ENCODE measurements at regions not wholly inside any gene's neighbourhood (a gene's known extent, or its start where the extent isn't known, plus 50 kb on each side); places are given as distances from the start of the nearest gene placed in this dataset.

DNA sequence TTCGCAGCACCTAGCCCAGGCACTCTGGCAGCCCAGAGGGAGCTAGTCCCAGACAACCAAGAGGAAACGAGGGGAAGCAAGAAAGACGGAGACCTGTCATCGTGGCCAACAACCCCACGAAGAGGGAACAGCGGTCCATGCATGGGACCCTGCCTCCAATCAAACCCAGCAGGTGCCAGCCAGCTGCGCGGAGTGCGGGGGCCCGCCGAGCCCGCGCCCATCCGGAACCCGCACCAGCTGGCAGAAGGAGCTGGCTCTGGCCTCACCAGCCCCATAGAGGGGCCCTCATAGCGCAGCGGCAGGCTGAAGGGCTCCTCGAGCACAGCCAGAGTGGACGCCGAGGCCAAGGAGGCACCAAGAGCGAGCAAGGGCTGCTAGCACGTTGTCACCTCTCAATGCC is 332.4 kb upstream of the MAGEB18 start:
- TF ChIP-seq, protein P1, sequence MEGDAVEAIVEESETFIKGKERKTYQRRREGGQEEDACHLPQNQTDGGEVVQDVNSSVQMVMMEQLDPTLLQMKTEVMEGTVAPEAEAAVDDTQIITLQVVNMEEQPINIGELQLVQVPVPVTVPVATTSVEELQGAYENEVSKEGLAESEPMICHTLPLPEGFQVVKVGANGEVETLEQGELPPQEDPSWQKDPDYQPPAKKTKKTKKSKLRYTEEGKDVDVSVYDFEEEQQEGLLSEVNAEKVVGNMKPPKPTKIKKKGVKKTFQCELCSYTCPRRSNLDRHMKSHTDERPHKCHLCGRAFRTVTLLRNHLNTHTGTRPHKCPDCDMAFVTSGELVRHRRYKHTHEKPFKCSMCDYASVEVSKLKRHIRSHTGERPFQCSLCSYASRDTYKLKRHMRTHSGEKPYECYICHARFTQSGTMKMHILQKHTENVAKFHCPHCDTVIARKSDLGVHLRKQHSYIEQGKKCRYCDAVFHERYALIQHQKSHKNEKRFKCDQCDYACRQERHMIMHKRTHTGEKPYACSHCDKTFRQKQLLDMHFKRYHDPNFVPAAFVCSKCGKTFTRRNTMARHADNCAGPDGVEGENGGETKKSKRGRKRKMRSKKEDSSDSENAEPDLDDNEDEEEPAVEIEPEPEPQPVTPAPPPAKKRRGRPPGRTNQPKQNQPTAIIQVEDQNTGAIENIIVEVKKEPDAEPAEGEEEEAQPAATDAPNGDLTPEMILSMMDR (IDR thresholded peaks at IDR 0.05; ENCODE audit: control insufficient read depth, extremely low read depth, insufficient read depth): no peak
- DNase-seq (ENCODE audit: low read depth): no peak
- H3K4me3 ChIP-seq (ENCODE audit: low read depth, low read length): no peak overlapping the region

DNA sequence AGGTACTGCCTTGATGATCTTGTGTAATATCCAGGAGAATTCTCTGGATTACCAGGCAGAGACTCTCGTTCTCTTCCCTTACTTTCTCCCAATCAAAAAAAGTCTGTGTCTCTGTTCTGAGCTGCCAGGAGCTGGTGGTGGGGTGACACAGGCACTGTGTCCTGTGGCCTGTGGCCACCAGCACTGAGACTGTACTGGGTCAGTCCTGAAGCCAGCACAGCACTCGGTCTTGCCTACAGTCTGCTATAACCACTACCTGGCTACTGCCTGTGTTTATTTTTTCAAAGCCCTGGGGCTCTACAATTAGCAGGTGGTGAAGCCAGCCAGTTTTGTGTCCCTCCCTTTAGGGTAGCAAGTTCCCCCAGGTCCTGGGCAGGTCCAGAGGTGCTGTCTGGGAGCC is 331.1 kb upstream of the MAGEB18 start:
- no peak overlapping the region for H3K4me3 ChIP-seq (ENCODE audit: low read depth, low read length)
- TF ChIP-seq, protein P1 (IDR thresholded peaks at IDR 0.05; ENCODE audit: control insufficient read depth, extremely low read depth, insufficient read depth): no peak
- DNase-seq (ENCODE audit: low read depth): no peak

DNA sequence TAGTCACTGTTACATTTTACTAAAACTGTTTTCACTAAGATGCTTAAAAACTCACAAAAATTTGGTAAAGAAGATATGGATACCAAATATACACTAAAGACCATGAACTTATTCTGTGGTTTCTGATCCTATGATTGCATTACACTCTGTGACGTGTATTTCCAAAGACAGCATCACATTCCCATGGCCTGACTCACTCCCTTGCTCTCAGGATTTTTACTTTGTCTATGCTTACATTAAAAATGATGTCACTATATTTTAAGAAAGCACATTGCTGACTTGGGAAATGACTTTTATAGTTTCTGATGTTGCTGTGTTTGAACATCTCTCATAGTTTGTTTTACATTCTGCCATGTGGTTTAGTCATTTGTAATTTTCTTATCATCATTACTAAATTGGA is 327.9 kb upstream of the MAGEB18 start:
- H3K4me3 ChIP-seq (ENCODE audit: low read depth, low read length): no peak overlapping the region
- TF ChIP-seq, protein P1 (IDR thresholded peaks at IDR 0.05; ENCODE audit: control insufficient read depth, extremely low read depth, insufficient read depth): no peak
- DNase-seq (ENCODE audit: low read depth): no peak

DNA sequence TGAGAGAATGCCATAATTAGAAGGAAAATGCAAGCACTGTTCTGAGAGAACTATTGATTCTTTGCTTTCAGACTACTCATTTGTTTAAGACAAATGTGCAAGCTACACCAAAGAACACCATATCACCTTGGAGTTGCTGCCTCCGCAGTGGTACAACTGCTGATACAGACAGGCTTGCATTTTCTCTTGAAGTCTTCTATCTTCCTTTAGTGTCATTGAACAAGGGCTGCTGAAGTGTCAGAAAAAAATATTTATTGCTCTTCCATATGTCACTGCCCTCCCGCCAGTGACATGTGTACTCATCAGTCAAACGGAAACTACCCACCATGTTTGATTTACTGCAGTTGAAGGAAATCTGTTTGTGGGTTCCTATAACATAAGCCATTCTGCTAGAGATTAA is 318.3 kb upstream of the MAGEB18 start:
- TF ChIP-seq, protein P1 (IDR thresholded peaks at IDR 0.05; ENCODE audit: control insufficient read depth, extremely low read depth, insufficient read depth): no peak
- no peak overlapping the region for H3K4me3 ChIP-seq (ENCODE audit: low read depth, low read length)
- no peak for DNase-seq (ENCODE audit: low read depth)

DNA sequence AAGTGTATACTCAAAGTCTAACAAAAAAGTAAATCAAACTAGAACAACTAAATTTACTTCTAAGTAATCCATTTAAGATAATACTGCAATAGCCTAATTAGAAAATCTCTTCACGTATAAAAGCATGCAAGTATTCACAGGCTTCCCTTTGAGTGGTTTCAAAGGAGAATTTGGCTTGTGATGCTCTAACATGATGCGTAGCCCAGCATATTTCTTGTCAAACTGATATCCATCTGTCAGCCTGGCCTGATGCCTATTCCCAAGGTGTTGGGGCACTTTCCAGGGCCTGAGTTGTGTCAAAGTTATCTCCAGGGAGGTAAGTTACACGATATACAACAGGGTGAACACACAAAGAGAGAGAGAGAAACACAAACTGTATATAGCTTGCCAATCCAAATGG is 287.0 kb upstream of the MAGEB18 start:
- TF ChIP-seq, protein P1 (IDR thresholded peaks at IDR 0.05; ENCODE audit: control insufficient read depth, extremely low read depth, insufficient read depth): no peak
- no peak for DNase-seq (ENCODE audit: low read depth)
- no peak overlapping the region for H3K4me3 ChIP-seq (ENCODE audit: low read depth, low read length)

DNA sequence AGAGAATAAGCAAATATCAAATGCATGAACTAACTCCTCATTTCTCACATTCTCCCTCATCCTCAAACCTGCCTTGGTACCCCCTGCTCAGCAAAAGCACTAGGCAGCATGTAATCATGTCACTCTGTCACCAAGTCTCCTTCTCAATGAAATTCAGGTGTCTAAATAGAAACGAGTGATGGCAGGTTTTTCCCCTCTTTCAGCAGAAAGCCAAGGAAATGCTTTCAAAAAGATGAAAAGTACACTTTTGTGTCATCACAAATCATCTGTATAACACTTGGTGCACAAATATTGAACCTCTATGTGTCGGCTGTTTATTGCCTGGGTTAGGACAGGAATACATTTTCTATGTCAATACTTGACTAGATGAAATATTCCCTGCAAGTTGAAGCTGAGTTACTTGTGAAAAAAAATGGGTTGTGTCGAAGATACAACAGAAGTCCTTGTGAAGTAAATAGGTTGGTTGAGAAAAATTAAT is 285.1 kb upstream of the MAGEB18 start:
- DNase-seq (ENCODE audit: low read depth): no peak
- no peak overlapping the region for H3K4me3 ChIP-seq (ENCODE audit: low read depth, low read length)
- TF ChIP-seq, protein P1 (IDR thresholded peaks at IDR 0.05; ENCODE audit: control insufficient read depth, extremely low read depth, insufficient read depth): no peak

DNA sequence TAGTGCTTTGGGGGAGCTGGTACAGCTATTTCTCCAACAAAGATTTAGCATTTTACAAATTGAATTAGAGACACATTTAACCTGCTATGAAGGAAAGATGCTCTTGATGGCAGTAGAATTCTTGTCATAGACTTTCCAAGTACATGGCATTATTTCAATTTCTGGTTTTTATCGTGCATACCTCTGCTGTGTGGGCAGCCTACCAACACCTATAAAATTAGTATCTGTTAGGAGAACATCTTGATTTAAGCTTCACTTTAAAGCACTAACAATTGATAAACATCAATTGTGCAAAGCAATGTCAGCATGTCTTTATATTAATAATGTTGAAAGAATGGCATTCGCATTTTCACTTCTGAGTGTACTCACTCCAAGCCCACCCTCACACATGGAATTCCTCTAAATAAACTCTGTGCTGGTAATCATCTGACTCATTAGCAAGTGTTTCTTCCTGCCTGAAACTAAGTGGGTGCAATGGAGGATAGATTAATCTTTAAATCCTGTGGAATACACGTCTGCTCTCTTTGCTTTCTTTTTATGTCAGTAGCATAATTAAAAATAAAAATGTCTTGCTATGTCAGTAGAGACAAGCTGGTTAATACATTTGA is 279.8 kb upstream of the MAGEB18 start:
- TF ChIP-seq, protein P1 (IDR thresholded peaks at IDR 0.05; ENCODE audit: control insufficient read depth, extremely low read depth, insufficient read depth): peak; percentile 50
- H3K4me3 ChIP-seq (ENCODE audit: low read depth, low read length): no peak overlapping the region
- peak; percentile 56 for DNase-seq (ENCODE audit: low read depth)

Data from LNCaP clone FGC (cell line).